ENCODE measurements at regions not wholly inside any gene's neighbourhood (a gene's known extent, or its start where the extent isn't known, plus 50 kb on each side); places are given as distances from the start of the nearest gene placed in this dataset.

DNA sequence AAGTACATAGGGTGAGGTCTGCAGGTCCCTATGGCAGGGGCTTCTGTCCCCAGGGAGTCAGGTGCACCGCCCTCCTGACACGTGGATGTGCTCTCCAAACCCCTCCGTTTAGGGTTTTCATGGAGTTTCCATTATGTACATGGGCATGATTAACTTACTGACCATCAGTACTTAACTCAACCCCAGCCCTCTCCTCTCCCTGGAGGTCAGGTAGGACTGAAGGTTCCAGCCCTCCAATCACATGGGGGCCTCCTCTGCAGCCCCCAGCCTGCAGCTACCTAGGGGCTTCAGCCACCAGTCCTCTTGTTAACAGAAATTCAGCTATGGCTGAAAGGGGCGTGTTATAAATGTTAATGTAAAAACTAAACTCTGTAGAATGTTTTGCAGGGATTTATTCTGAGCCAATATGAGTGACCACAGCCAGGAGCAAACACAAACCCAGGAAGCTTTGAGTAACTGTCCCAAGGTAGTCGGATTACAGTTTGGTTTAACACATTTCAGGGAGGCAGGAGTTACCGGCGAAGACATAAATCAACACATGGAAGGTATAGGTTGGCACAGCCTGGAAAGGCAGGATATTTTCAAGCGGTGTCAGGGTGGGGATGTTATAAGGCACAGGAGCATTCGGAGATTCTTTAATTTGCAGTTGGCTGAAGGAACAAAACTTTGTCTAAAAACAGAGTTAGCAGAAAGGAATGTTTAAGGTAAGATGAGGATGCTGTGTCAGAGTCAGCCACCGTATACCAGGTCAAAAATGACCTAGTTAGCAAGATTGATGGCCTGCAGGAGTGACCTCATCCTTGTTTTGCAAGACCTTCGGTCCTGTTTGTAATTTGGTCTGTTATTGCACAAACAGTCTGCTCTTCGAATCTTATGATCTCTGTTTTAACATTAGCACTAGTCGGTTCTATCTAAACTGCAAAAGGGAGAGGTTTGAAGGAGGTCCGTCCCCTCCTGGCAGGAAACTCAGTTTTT lies 75.2 kb downstream of the TNFAIP2 start (continued):
- no peak for TF ChIP-seq ZNF18 (CRISPR knock-in tag; IDR thresholded peaks at IDR 0.05; ENCODE audit: insufficient replicate concordance)
- TF ChIP-seq SAP130 (CRISPR knock-in tag; IDR thresholded peaks at IDR 0.05; ENCODE audit: low read depth) = no peak
- TF ChIP-seq HNF1A (IDR thresholded peaks at IDR 0.05; ENCODE audit: low read depth) = no peak
- no peak for TF ChIP-seq HNF1A (CRISPR knock-in tag; IDR thresholded peaks at IDR 0.05; ENCODE audit: borderline replicate concordance)
- TF ChIP-seq, protein P1, sequence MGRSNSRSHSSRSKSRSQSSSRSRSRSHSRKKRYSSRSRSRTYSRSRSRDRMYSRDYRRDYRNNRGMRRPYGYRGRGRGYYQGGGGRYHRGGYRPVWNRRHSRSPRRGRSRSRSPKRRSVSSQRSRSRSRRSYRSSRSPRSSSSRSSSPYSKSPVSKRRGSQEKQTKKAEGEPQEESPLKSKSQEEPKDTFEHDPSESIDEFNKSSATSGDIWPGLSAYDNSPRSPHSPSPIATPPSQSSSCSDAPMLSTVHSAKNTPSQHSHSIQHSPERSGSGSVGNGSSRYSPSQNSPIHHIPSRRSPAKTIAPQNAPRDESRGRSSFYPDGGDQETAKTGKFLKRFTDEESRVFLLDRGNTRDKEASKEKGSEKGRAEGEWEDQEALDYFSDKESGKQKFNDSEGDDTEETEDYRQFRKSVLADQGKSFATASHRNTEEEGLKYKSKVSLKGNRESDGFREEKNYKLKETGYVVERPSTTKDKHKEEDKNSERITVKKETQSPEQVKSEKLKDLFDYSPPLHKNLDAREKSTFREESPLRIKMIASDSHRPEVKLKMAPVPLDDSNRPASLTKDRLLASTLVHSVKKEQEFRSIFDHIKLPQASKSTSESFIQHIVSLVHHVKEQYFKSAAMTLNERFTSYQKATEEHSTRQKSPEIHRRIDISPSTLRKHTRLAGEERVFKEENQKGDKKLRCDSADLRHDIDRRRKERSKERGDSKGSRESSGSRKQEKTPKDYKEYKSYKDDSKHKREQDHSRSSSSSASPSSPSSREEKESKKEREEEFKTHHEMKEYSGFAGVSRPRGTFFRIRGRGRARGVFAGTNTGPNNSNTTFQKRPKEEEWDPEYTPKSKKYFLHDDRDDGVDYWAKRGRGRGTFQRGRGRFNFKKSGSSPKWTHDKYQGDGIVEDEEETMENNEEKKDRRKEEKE (IDR thresholded peaks at IDR 0.05) = no peak
- no peak for TF ChIP-seq HNRNPL (IDR thresholded peaks at IDR 0.05; ENCODE audit: low read depth, low read length)
- TF ChIP-seq ZNF253 (CRISPR knock-in tag; IDR thresholded peaks at IDR 0.05; ENCODE audit: borderline replicate concordance) = no peak
- no peak for TF ChIP-seq ZNF562 (CRISPR knock-in tag; IDR thresholded peaks at IDR 0.05; ENCODE audit: borderline replicate concordance)
- peak; percentile 95 for TF ChIP-seq HOXD1 (CRISPR knock-in tag; IDR thresholded peaks at IDR 0.05)
- TF ChIP-seq, protein P2, sequence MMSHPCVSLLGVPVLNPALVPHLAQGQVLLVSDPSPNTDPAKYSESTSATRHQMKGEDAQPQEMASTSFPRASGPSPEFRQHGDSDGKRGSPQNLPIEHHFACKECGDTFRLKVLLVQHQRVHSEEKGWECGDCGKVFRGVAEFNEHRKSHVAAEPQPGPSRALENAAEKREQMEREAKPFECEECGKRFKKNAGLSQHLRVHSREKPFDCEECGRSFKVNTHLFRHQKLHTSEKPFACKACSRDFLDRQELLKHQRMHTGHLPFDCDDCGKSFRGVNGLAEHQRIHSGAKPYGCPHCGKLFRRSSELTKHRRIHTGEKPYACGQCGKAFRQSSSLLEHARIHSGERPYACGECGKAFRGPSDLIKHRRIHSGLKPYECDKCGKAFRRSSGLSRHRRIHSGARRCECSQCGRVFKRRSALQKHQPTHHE (CRISPR knock-in tag; IDR thresholded peaks at IDR 0.05; ENCODE audit: borderline replicate concordance) = no peak
- no peak for TF ChIP-seq NR2F6 (IDR thresholded peaks at IDR 0.05)
- peak; percentile 41; the same call in 1 of the 2 replicates for TF ChIP-seq NR2F6 (CRISPR knock-in tag; IDR thresholded peaks at IDR 0.05)
- TF ChIP-seq STAG1 (CRISPR knock-in tag; IDR thresholded peaks at IDR 0.05) = no peak
- no peak for TF ChIP-seq TERF1 (CRISPR knock-in tag; IDR thresholded peaks at IDR 0.05)
- TF ChIP-seq TEAD2 (CRISPR knock-in tag; IDR thresholded peaks at IDR 0.05) = no peak
- TF ChIP-seq CC2D1A (CRISPR knock-in tag; IDR thresholded peaks at IDR 0.05) = no peak
- no peak for TF ChIP-seq ZEB1 (IDR thresholded peaks at IDR 0.05; ENCODE audit: insufficient replicate concordance, low read depth)
- no peak for TF ChIP-seq MXD4 (CRISPR knock-in tag; IDR thresholded peaks at IDR 0.05)
- no peak for TF ChIP-seq ZNF816 (CRISPR knock-in tag; IDR thresholded peaks at IDR 0.05; ENCODE audit: borderline replicate concordance)

Measured in HepG2 (cell line).